KMS-11 (cell line): ENCODE measurements at regions not wholly inside any gene's neighbourhood (a gene's known extent, or its start where the extent isn't known, plus 50 kb on each side); places are given as distances from the start of the nearest gene placed in this dataset.

Source experiments
- H2AFZ ChIP-seq: fragments of 200-600 bp; sonication (generic); 2 replicates; pipeline ENCODE4 v1.6.1; 2016; ENCODE audit warnings: antibody characterized with exemption, mixed run types, low read depth
- H3K27ac ChIP-seq: fragments of 200-600 bp; sonication (generic); 2 replicates; pipeline ENCODE4 v1.6.1; 2016; ENCODE audit warnings: mild to moderate bottlenecking, mixed run types
- H3K27me3 ChIP-seq: fragments of 200-600 bp; sonication (generic); 2 replicates; pipeline ENCODE4 v1.6.1; 2017; ENCODE audit warnings: mild to moderate bottlenecking, low read depth, mixed run types, moderate library complexity; ENCODE audit not compliant: insufficient read depth
- H3K36me3 ChIP-seq: fragments of 200-600 bp; sonication (generic); 2 replicates; pipeline ENCODE4 v1.6.1; 2017; ENCODE audit warnings: mild to moderate bottlenecking, mixed run types; ENCODE audit not compliant: insufficient read depth
- H3K4me1 ChIP-seq: fragments of 200-600 bp; sonication (generic); 2 replicates; pipeline ENCODE4 v1.6.1; 2016; ENCODE audit warnings: mild to moderate bottlenecking, low read depth, mixed run types; ENCODE audit not compliant: poor library complexity, severe bottlenecking
- H3K4me2 ChIP-seq: fragments of 200-600 bp; sonication (generic); 2 replicates; pipeline ENCODE4 v1.7.0; 2016; ENCODE audit warnings: mild to moderate bottlenecking, mixed run types
- H3K4me3 ChIP-seq: fragments of 200-600 bp; sonication (generic); IDR thresholded peaks from 2 replicates; pipeline ENCODE4 v1.6.1; 2017; ENCODE audit warnings: low read depth, low read length, mixed read lengths; ENCODE audit not compliant: insufficient read depth
- H3K79me2 ChIP-seq: fragments of 200-600 bp; sonication (generic); 2 replicates; pipeline ENCODE4 v1.6.1; 2016; ENCODE audit warnings: low read depth, mixed run types; ENCODE audit not compliant: insufficient read depth
- H3K9ac ChIP-seq: fragments of 200-600 bp; sonication (generic); 2 replicates; pipeline ENCODE4 v1.6.1; 2016; ENCODE audit warnings: mild to moderate bottlenecking, mixed run types
- H4K20me1 ChIP-seq: fragments of 200-600 bp; sonication (generic); 2 replicates; pipeline ENCODE4 v1.6.1; 2016; ENCODE audit warnings: mild to moderate bottlenecking, mixed run types; ENCODE audit not compliant: insufficient read depth
- TF ChIP-seq, protein P1 (sequence below): fragments of 200-600 bp; sonication (generic); conservative IDR thresholded peaks from 2 replicates; pipeline ENCODE4 v1.6.1; 2017; ENCODE audit warnings: low read depth, mild to moderate bottlenecking, antibody characterized with exemption, low read length, moderate library complexity, mixed read lengths

- H3K27ac ChIP-seq = no peak overlapping the region
- no peaks in the 10 kb centered on the region for H3K4me1 ChIP-seq
- H3K4me3 ChIP-seq = no peak overlapping the region
- H3K36me3 ChIP-seq = no peaks in the 10 kb centered on the region
- no peak overlapping the region for H3K9ac ChIP-seq
- TF ChIP-seq, protein P1, sequence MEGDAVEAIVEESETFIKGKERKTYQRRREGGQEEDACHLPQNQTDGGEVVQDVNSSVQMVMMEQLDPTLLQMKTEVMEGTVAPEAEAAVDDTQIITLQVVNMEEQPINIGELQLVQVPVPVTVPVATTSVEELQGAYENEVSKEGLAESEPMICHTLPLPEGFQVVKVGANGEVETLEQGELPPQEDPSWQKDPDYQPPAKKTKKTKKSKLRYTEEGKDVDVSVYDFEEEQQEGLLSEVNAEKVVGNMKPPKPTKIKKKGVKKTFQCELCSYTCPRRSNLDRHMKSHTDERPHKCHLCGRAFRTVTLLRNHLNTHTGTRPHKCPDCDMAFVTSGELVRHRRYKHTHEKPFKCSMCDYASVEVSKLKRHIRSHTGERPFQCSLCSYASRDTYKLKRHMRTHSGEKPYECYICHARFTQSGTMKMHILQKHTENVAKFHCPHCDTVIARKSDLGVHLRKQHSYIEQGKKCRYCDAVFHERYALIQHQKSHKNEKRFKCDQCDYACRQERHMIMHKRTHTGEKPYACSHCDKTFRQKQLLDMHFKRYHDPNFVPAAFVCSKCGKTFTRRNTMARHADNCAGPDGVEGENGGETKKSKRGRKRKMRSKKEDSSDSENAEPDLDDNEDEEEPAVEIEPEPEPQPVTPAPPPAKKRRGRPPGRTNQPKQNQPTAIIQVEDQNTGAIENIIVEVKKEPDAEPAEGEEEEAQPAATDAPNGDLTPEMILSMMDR = no peak
- H2AFZ ChIP-seq = no peak overlapping the region
- H3K27me3 ChIP-seq = no peaks in the 10 kb centered on the region
- no peaks in the 10 kb centered on the region for H3K79me2 ChIP-seq
- H4K20me1 ChIP-seq = no peaks in the 10 kb centered on the region
- no peak overlapping the region for H3K4me2 ChIP-seq
Observed at GRCh38 chr16:6031567-6031966, 934.0 kb upstream of the EEF2KMT start.

GRCh38 chr16:6031102-6031501 lies 933.5 kb upstream of the EEF2KMT start:
- H3K36me3 ChIP-seq = no peaks in the 10 kb centered on the region
- H3K27me3 ChIP-seq = no peaks in the 10 kb centered on the region
- no peaks in the 10 kb centered on the region for H3K79me2 ChIP-seq
- no peak overlapping the region for H2AFZ ChIP-seq
- TF ChIP-seq, protein P1 = no peak
- H3K27ac ChIP-seq = no peak overlapping the region
- no peak overlapping the region for H3K9ac ChIP-seq
- no peaks in the 10 kb centered on the region for H3K4me1 ChIP-seq
- no peak overlapping the region for H3K4me3 ChIP-seq
- H4K20me1 ChIP-seq = no peaks in the 10 kb centered on the region
- H3K4me2 ChIP-seq = no peak overlapping the region

DNA sequence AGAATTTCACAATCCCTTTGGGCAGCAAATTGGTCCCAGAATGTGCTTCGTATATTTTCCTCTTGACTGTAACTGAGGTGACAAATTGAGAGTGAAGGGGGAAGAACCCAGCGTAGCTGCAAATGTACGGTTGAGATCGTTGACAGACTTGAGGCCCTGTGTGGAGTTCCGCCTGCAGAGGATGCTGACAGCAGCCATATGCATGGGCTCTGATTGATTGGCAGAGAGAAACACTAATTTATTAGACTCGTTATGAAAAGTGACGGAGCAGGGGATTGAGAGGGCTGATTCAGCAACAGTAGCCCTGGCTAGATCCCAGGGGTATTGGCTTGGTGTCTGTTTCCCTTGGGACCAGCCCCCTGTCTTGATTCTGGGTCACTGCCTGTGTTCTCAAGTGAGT lies 930.1 kb upstream of the EEF2KMT start:
- Histone ChIP-seq H3K27ac (no peak overlapping the region), H3K79me2 (no peaks in the 10 kb centered on the region), H3K27me3 (no peaks in the 10 kb centered on the region), H3K9ac (no peak overlapping the region), H4K20me1 (no peaks in the 10 kb centered on the region), H3K4me3 (no peak overlapping the region), H2AFZ (no peak overlapping the region), H3K4me1 (no peaks in the 10 kb centered on the region), H3K4me2 (no peak overlapping the region), H3K36me3 (no peaks in the 10 kb centered on the region)
- TF ChIP-seq, protein P1 = no peak

DNA sequence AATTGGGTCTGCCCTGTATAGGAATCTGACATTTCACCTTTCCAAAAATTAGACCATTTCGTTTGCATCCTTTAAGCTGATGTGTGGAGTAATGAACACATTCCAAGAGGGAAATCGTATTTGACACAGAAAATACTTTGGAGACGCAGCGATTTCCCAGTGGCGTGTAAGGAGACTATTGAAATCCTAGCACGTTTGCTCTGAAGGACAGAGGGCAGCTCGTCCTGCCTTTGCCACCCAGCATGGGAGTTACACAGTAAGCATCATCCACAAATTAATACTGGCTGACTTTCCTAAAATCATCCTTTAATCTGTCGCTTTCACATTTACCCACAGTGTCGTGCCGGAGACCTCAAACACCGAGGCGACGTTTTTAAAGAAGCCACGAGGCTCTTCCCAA lies 925.9 kb upstream of the EEF2KMT start:
- no peaks in the 10 kb centered on the region for H3K36me3 ChIP-seq
- no peak overlapping the region for H3K4me2 ChIP-seq
- TF ChIP-seq, protein P1 = no peak
- H3K27ac ChIP-seq = no peak overlapping the region
- H4K20me1 ChIP-seq = no peaks in the 10 kb centered on the region
- H3K4me3 ChIP-seq = no peak overlapping the region
- H3K79me2 ChIP-seq = no peaks in the 10 kb centered on the region
- no peak overlapping the region for H2AFZ ChIP-seq
- H3K4me1 ChIP-seq = no peaks in the 10 kb centered on the region
- no peaks in the 10 kb centered on the region for H3K27me3 ChIP-seq
- no peak overlapping the region for H3K9ac ChIP-seq
